OCI-LY3 (cell line): ENCODE measurements at regions not wholly inside any gene's neighbourhood (a gene's known extent, or its start where the extent isn't known, plus 50 kb on each side); places are given as distances from the start of the nearest gene placed in this dataset.

Experiments used
- EZH2phosphoT487 ChIP-seq: fragments of 200-600 bp; shearing (Covaris generic); IDR thresholded peaks from 2 replicates; pipeline ENCODE4 v1.6.1; 2018; ENCODE audit warnings: antibody characterized with exemption, mixed run types, low read depth
- TF ChIP-seq, protein P1 (sequence below): fragments of 200-600, 300-600 bp; sonication (generic); IDR thresholded peaks from 2 replicates; pipeline ENCODE4 v1.5.1; 2014; ENCODE audit warnings: antibody characterized with exemption, low read length, low read depth

DNA sequence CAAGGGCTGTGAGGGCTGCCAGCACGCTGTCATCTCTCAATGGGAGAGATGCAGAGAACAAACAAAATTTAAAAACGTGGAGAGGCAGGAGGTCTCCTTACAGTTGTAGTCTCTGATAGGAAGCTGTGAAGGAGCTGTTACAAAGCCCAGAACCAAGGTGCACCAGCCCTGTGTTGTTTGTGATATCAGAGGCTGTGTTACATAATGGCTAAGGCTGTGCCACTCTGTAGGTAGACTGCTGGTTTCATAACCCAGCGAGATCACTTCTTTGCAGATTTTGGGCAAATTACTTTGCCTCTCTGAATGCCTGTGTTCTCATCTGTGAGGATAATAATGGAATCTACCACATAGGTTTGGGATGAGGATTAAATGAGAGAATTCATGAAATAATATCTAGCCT lies 1480.7 kb upstream of the WWC1 start:
- no peak for TF ChIP-seq EZH2phosphoT487
- TF ChIP-seq, protein P1, sequence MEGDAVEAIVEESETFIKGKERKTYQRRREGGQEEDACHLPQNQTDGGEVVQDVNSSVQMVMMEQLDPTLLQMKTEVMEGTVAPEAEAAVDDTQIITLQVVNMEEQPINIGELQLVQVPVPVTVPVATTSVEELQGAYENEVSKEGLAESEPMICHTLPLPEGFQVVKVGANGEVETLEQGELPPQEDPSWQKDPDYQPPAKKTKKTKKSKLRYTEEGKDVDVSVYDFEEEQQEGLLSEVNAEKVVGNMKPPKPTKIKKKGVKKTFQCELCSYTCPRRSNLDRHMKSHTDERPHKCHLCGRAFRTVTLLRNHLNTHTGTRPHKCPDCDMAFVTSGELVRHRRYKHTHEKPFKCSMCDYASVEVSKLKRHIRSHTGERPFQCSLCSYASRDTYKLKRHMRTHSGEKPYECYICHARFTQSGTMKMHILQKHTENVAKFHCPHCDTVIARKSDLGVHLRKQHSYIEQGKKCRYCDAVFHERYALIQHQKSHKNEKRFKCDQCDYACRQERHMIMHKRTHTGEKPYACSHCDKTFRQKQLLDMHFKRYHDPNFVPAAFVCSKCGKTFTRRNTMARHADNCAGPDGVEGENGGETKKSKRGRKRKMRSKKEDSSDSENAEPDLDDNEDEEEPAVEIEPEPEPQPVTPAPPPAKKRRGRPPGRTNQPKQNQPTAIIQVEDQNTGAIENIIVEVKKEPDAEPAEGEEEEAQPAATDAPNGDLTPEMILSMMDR: no peak
